Esophagus muscularis mucosa (tissue), 4 donors: ENCODE measurements at regions not wholly inside any gene's neighbourhood (a gene's known extent, or its start where the extent isn't known, plus 50 kb on each side); places are given as distances from the start of the nearest gene placed in this dataset.

Source experiments
- DNase-seq: peaks from one replicate; pipeline ENCODE4 v3.0.0-alpha.2; 2017; ENCODE audit errors: extremely low spot score
- H3K27ac ChIP-seq, 4 donors: fragments of 200-600 bp; sonication (generic); replicated peaks in 1 of 4; 1 replicate in 3 of 4; 2 replicates in 1 of 4; pipeline ENCODE4 v1.5.1; 2016 to 2019; ENCODE audit warnings: mild to moderate bottlenecking in 1 of 4
- H3K27me3 ChIP-seq, 4 donors: fragments of 200-600 bp; sonication (generic); one replicate each; pipeline versions ENCODE4 v1.5.1 to v1.6.0; 2016 to 2019
- H3K36me3 ChIP-seq, 4 donors: fragments of 200-600 bp; sonication (generic); one replicate each; pipeline ENCODE4 v1.5.1; 2016 to 2019
- H3K4me1 ChIP-seq, 4 donors: fragments of 200-600 bp; sonication (generic); one replicate each; pipeline ENCODE4 v1.5.1; 2016 to 2019
- H3K4me3 ChIP-seq, 4 donors: fragments of 200-600 bp; sonication (generic); 1 replicate in 2 of 4; 2 replicates in 2 of 4; pipeline ENCODE4 v1.5.1; 2016 to 2019; ENCODE audit warnings: mild to moderate bottlenecking in 4 of 4, moderate library complexity in 1 of 4
- H3K9me3 ChIP-seq, 4 donors: fragments of 200-600 bp; sonication (generic); 1 replicate in 3 of 4; 2 replicates in 1 of 4; pipeline ENCODE4 v1.5.1; 2016 to 2019
- CTCF ChIP-seq, 3 experiments: fragments of 200-600 bp in 2 of 3; fragments of 450-650 bp in 1 of 3; sonication (generic) in 2 of 3; IDR thresholded peaks; one replicate each; pipeline ENCODE4 v1.5.1; 2017 to 2019; ENCODE audit warnings: antibody characterized with exemption in 3 of 3, mild to moderate bottlenecking in 2 of 3, moderate library complexity in 1 of 3
- EP300 ChIP-seq: sonication (generic); formaldehyde crosslinking; IDR thresholded peaks from one replicate; pipeline ENCODE4 v1.6.1; 2017; ENCODE audit warnings: antibody characterized with exemption
- POLR2A ChIP-seq: fragments of 450-650 bp; IDR thresholded peaks from one replicate; pipeline ENCODE4 v1.6.1; 2017; ENCODE audit warnings: antibody characterized with exemption, moderate library complexity, mild to moderate bottlenecking, low read depth
- POLR2AphosphoS5 ChIP-seq, 2 donors: sonication (generic); formaldehyde crosslinking; IDR thresholded peaks; one replicate each; pipeline ENCODE4 v1.6.1; 2017; ENCODE audit warnings: antibody characterized with exemption in 2 of 2
- WGBS: methylation state at CpG from one replicate; pipeline ENCODE4 v1.1.5; 2018; 5-methylcytosine and 5-hydroxymethylcytosine counted together
- intact Hi-C: fragments of 100-400 bp; cut with DNase I; formaldehyde crosslinking; loops from one replicate; pipeline ENCODE4 v1.15.1; 2023

GRCh38 chr13:40383885-40384284 lies 282.6 kb downstream of the FOXO1 start:
- TF ChIP-seq POLR2A: no peak
- TF ChIP-seq POLR2AphosphoS5 (IDR thresholded peaks at IDR 0.05): no peak
- TF ChIP-seq EP300: no peak
- no peak for TF ChIP-seq CTCF (IDR thresholded peaks at IDR 0.05)
- no peak for DNase-seq
- 92% methylated on average over 4 of the region's 4 CpGs for WGBS
- intact Hi-C loops: no loop called here
- H3K9me3 ChIP-seq: no peaks in the 10 kb centered on the region
- H3K4me1 ChIP-seq: peaks cover 0 to 7% (median 6%) of the 10 kb centered on the region in 4 donors
- H3K27me3 ChIP-seq: no peaks in the 10 kb centered on the region
- H3K27ac ChIP-seq: no peak overlapping the region
- no peak overlapping the region for H3K4me3 ChIP-seq
- H3K36me3 ChIP-seq: no peaks in the 10 kb centered on the region

DNA sequence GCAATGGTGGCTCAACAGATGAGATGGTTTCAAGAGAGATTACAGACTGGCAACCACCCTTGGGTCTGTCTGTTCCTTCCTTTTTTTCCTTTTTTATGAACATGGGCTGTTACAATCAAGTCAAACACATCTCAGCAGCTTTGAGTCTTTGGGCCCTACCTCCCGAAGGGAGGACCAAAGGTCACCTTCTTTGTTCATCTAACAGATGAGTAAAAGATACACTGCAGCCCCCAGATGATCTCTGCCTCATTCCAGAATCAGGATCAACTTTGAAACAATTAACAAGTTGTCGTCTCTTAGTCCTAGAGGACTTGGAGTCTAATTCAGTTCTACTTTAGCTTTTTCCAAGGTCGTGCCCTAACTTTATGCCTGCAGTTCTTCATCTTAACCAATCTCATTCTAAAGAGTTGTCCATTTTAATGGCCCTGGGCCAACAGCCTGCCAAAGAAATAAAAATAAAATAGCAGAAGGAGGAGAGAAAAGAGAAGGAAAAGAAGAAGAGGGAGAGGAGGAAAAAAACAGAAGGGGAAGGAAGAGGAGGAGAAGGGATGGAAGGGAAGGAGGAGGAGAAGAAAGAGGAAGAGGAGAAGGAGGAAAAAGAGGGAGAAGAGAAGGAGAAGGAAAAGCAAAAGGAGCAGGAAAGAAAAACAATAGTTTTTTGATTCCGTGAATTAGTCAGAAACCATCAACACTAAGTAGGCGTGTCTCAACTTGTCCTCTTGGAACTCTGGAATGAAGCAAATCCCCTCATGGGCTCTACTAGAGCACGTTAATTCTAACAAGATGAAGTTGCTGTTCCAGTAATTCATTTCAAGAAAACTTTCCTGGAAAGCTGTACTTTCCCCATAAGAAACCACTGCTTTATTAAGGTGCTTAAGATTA lies 281.2 kb downstream of the FOXO1 start:
- H3K36me3 ChIP-seq: no peaks in the 10 kb centered on the region
- H3K9me3 ChIP-seq: no peaks in the 10 kb centered on the region
- intact Hi-C loops: no loop called here
- peaks cover 0 to 20% (median 17%) of the 10 kb centered on the region in 4 donors for H3K4me1 ChIP-seq
- TF ChIP-seq EP300 (no peak), POLR2A (no peak), CTCF (IDR thresholded peaks at IDR 0.05) (no peak), POLR2AphosphoS5 (IDR thresholded peaks at IDR 0.05) (no peak)
- 93% methylated on average over 6 of the region's 6 CpGs for WGBS
- no peaks in the 10 kb centered on the region for H3K27me3 ChIP-seq
- H3K27ac ChIP-seq: no peak overlapping the region
- DNase-seq: no peak
- H3K4me3 ChIP-seq: no peak overlapping the region

GRCh38 chr13:40385858-40386180 lies 280.6 kb downstream of the FOXO1 start:
- no peak overlapping the region for H3K27ac ChIP-seq
- H3K27me3 ChIP-seq: no peaks in the 10 kb centered on the region
- no peak overlapping the region for H3K4me3 ChIP-seq
- H3K4me1 ChIP-seq: peaks cover 0 to 26% (median 20%) of the 10 kb centered on the region in 4 donors
- TF ChIP-seq POLR2A: no peak
- TF ChIP-seq POLR2AphosphoS5 (IDR thresholded peaks at IDR 0.05): no peak
- TF ChIP-seq CTCF (IDR thresholded peaks at IDR 0.05): no peak
- no peak for TF ChIP-seq EP300
- intact Hi-C loops: no loop called here
- no peaks in the 10 kb centered on the region for H3K36me3 ChIP-seq
- H3K9me3 ChIP-seq: no peaks in the 10 kb centered on the region
- WGBS: 100% methylated on average over 4 of the region's 4 CpGs
- DNase-seq: no peak

DNA sequence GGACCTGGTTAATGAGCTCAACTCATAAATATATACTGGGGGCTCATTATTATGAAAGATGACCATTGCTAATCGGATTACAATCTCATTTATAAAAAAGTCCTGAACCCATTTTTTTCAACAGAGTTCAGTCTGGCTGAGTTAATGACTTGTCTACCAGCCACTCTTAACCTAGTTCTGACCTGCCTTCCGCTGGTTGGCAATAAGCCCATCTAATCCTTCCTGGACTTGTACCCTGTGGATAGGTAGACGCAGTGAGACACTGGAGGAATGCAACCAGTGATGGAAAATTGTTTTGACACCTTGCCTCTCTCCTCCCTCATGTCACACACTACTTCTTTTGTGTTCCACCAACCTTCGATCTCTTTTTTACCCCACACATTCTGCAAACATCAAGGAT lies 279.9 kb downstream of the FOXO1 start:
- Histone ChIP-seq H3K27me3 (no peaks in the 10 kb centered on the region), H3K27ac (no peak overlapping the region), H3K4me1 (peaks cover 0 to 33% (median 27%) of the 10 kb centered on the region in 4 donors), H3K9me3 (no peaks in the 10 kb centered on the region), H3K4me3 (no peak overlapping the region), H3K36me3 (no peaks in the 10 kb centered on the region)
- no peak for TF ChIP-seq POLR2AphosphoS5 (IDR thresholded peaks at IDR 0.05)
- no peak for TF ChIP-seq EP300
- TF ChIP-seq POLR2A: no peak
- no peak for TF ChIP-seq CTCF (IDR thresholded peaks at IDR 0.05)
- 87% methylated on average over 4 of the region's 4 CpGs for WGBS
- intact Hi-C loops: no loop called here
- no peak for DNase-seq

DNA sequence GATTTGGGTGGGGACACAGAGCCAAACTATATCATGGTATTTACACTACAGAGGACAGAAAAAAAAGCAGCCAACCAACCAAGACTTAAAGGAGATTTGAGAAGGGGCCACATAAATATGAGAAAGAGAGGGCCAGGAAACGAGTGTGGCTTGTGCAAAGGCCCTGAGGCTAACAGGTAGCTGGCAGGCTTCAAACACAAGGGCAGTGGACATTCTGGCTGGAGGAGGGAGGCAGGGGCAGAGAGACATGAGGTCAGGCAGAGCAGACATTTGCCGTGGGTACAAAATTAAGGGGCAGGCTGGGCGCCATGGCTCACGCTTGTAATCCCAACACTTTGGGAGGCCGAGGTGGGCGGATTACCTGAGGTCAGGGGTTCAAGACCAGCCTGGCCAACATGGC lies 278.7 kb downstream of the FOXO1 start:
- Histone ChIP-seq H3K9me3 (no peaks in the 10 kb centered on the region), H3K4me3 (no peak overlapping the region), H3K27me3 (no peaks in the 10 kb centered on the region), H3K36me3 (no peaks in the 10 kb centered on the region), H3K4me1 (peaks cover 0 to 39% (median 33%) of the 10 kb centered on the region in 4 donors), H3K27ac (no peak overlapping the region)
- peak; percentile 55 for DNase-seq
- intact Hi-C loops: no loop called here
- WGBS: 91% methylated on average over 6 of the region's 6 CpGs
- no peak for TF ChIP-seq EP300
- TF ChIP-seq CTCF (IDR thresholded peaks at IDR 0.05): no peak
- no peak for TF ChIP-seq POLR2AphosphoS5 (IDR thresholded peaks at IDR 0.05)
- no peak for TF ChIP-seq POLR2A
